AG04449 (cell line): ENCODE measurements at regions not wholly inside any gene's neighbourhood (a gene's known extent, or its start where the extent isn't known, plus 50 kb on each side); places are given as distances from the start of the nearest gene placed in this dataset.

ENCODE experiments used
- CTCF ChIA-PET: fragments of 350-600 bp; formaldehyde crosslinking; extraction: SDS; loops from one replicate; lab custom pipeline; 2021; ENCODE audit warnings: antibody characterized with exemption; lab: Yijun Ruan, JAX
- POLR2A ChIA-PET: fragments of 400-600, 350-600 bp; formaldehyde crosslinking; extraction: SDS; loops from one replicate; lab custom pipeline; 2020; ENCODE audit warnings: antibody characterized with exemption, inconsistent platforms; lab: Yijun Ruan, JAX
- DNase-seq: peaks from one replicate; pipeline ENCODE4 v3.0.0-alpha.2; 2010; ENCODE audit warnings: low read depth, low spot score
- H3K4me3 ChIP-seq: 2 replicates; pipeline ENCODE4 v1.5.1; 2011; ENCODE audit warnings: low read depth, mild to moderate bottlenecking, control low read depth, low read length
- TF ChIP-seq, protein P1 (sequence below): IDR thresholded peaks from one replicate; pipeline ENCODE4 v1.5.1; 2011; ENCODE audit warnings: mild to moderate bottlenecking, moderate library complexity, low read length, control low read depth, inconsistent platforms; ENCODE audit not compliant: insufficient read depth; ENCODE audit errors: missing control alignments

DNA sequence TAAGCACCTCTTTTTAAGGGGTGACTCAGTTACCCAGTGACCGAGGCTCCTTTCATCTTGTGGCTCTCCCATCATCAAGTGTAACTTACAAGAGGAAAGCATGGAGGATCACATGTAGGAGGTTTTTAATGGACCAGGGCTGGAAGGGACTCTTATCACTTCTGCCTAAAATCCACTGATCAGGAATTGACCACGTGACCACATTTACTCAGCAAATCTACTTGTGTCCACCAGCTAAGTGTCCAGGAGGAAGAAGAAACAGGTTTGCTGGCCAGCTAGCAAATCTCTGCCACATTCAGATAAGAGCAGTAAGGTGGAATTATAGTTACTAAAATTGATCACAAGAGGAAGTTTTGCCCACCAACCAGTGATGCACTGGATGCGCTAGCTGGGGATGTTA is 486.0 kb downstream of the ENC1 start:
- ChIA-PET POLR2A (no interaction called here), CTCF (interaction anchor here (0.8 kb wide), 1 partner anchor 23 kb away, joined by 3 read pairs; no protein-coding TSS in a partner anchor)
- no peak overlapping the region for H3K4me3 ChIP-seq
- DNase-seq, result no peak
- TF ChIP-seq, protein P1, sequence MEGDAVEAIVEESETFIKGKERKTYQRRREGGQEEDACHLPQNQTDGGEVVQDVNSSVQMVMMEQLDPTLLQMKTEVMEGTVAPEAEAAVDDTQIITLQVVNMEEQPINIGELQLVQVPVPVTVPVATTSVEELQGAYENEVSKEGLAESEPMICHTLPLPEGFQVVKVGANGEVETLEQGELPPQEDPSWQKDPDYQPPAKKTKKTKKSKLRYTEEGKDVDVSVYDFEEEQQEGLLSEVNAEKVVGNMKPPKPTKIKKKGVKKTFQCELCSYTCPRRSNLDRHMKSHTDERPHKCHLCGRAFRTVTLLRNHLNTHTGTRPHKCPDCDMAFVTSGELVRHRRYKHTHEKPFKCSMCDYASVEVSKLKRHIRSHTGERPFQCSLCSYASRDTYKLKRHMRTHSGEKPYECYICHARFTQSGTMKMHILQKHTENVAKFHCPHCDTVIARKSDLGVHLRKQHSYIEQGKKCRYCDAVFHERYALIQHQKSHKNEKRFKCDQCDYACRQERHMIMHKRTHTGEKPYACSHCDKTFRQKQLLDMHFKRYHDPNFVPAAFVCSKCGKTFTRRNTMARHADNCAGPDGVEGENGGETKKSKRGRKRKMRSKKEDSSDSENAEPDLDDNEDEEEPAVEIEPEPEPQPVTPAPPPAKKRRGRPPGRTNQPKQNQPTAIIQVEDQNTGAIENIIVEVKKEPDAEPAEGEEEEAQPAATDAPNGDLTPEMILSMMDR, result no peak

- TF ChIP-seq, protein P1, result no peak
- CTCF ChIA-PET, result no interaction called here
- DNase-seq, result no peak
- POLR2A ChIA-PET, result no interaction called here
- H3K4me3 ChIP-seq, result no peak overlapping the region
These were observed 487.2 kb downstream of the ENC1 start for GRCh38 chr5:74153255-74153790.

GRCh38 chr5:74152625-74153254 is 487.8 kb downstream of the ENC1 start:
- TF ChIP-seq, protein P1, result no peak
- CTCF ChIA-PET, result no interaction called here
- H3K4me3 ChIP-seq, result no peak overlapping the region
- no peak for DNase-seq
- POLR2A ChIA-PET, result no interaction called here

GRCh38 chr5:74152136-74152535 is 488.4 kb downstream of the ENC1 start:
- no peak overlapping the region for H3K4me3 ChIP-seq
- CTCF ChIA-PET, result no interaction called here
- TF ChIP-seq, protein P1, result no peak
- no peak for DNase-seq
- POLR2A ChIA-PET, result no interaction called here

- DNase-seq, result peak; percentile 70
- H3K4me3 ChIP-seq, result no peak overlapping the region
- ChIA-PET CTCF (interaction anchor here (2.5 kb wide), 1 partner anchor 12 kb away, joined by 9 read pairs; no protein-coding TSS in a partner anchor), POLR2A (no interaction called here)
- TF ChIP-seq, protein P1, result no peak
These were observed 491.1 kb downstream of the ENC1 start for GRCh38 chr5:74149395-74149794.

- POLR2A ChIA-PET, result no interaction called here
- no peak for DNase-seq
- CTCF ChIA-PET, result no interaction called here
- no peak overlapping the region for H3K4me3 ChIP-seq
- TF ChIP-seq, protein P1, result no peak
These were observed 492.2 kb downstream of the ENC1 start for GRCh38 chr5:74148321-74148720.
